ENCODE measurements at regions not wholly inside any gene's neighbourhood (a gene's known extent, or its start where the extent isn't known, plus 50 kb on each side); places are given as distances from the start of the nearest gene placed in this dataset.

- Histone ChIP-seq H4K5ac (ENCODE audit: insufficient read length, low read depth, low read length) (no peak overlapping the region), H2AFZ (ENCODE audit: low read length) (no peak overlapping the region), H4K8ac (replicated peaks; ENCODE audit: insufficient read length, low read depth, low read length) (no peak overlapping the region), H3K23me2 (ENCODE audit: insufficient read length, low read depth, low read length, poor library complexity, severe bottlenecking) (no peaks in the 10 kb centered on the region), H3K27ac (ENCODE audit: insufficient read length, low read depth, low read length) (no peak overlapping the region), H2BK12ac (ENCODE audit: insufficient read length, low read depth, low read length) (no peak overlapping the region), H2BK5ac (ENCODE audit: insufficient read length, low read length) (no peak overlapping the region), H2BK20ac (ENCODE audit: low read depth, low read length, poor library complexity, severe bottlenecking) (no peak overlapping the region), H3K18ac (ENCODE audit: insufficient read length, low read depth, low read length) (no peak overlapping the region), H4K20me1 (ENCODE audit: control insufficient read depth, insufficient read depth, insufficient read length) (no peaks in the 10 kb centered on the region), H3K4me2 (ENCODE audit: insufficient read depth, insufficient read length, low read length) (no peak overlapping the region), H3K79me1 (ENCODE audit: insufficient read depth, low read depth, low read length, poor library complexity, severe bottlenecking) (no peaks in the 10 kb centered on the region), H3K4me1 (ENCODE audit: insufficient read depth, low read length) (peaks cover 5% of the 10 kb centered on the region), H3T11ph (ENCODE audit: low read length) (no peak overlapping the region), H3K4ac (ENCODE audit: low read depth, low read length) (no peak overlapping the region), H2AK5ac (ENCODE audit: insufficient read length, low read length) (no peak overlapping the region), H3K56ac (ENCODE audit: insufficient read length, low read depth, low read length) (no peak overlapping the region), H2BK120ac (ENCODE audit: low read depth, low read length, poor library complexity, severe bottlenecking) (no peak overlapping the region), H3K27me3 (ENCODE audit: insufficient read depth, low read length) (no peaks in the 10 kb centered on the region), H3K9ac (ENCODE audit: extremely low read depth, insufficient read length, low read length) (no peak overlapping the region), H2BK15ac (ENCODE audit: low read depth, low read length) (no peak overlapping the region), H3K9me3 (ENCODE audit: control insufficient read depth, low read depth, low read length) (no peaks in the 10 kb centered on the region), H3K79me2 (ENCODE audit: insufficient read depth, low read length) (no peaks in the 10 kb centered on the region), H4K91ac (ENCODE audit: insufficient read length, low read depth, low read length) (no peak overlapping the region), H3K14ac (ENCODE audit: insufficient read depth, low read length) (no peak overlapping the region), H3K23ac (ENCODE audit: insufficient read length, low read depth, low read length) (no peak overlapping the region)
- H3K4me3 Mint-ChIP-seq = no peak overlapping the region
- TF ChIP-seq, protein P1, sequence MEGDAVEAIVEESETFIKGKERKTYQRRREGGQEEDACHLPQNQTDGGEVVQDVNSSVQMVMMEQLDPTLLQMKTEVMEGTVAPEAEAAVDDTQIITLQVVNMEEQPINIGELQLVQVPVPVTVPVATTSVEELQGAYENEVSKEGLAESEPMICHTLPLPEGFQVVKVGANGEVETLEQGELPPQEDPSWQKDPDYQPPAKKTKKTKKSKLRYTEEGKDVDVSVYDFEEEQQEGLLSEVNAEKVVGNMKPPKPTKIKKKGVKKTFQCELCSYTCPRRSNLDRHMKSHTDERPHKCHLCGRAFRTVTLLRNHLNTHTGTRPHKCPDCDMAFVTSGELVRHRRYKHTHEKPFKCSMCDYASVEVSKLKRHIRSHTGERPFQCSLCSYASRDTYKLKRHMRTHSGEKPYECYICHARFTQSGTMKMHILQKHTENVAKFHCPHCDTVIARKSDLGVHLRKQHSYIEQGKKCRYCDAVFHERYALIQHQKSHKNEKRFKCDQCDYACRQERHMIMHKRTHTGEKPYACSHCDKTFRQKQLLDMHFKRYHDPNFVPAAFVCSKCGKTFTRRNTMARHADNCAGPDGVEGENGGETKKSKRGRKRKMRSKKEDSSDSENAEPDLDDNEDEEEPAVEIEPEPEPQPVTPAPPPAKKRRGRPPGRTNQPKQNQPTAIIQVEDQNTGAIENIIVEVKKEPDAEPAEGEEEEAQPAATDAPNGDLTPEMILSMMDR (conservative IDR thresholded peaks at IDR 0.05) = no peak
- peaks cover under 1 to 9% of the 10 kb centered on the region in 2 experiments; a peak in 3 of 5 replicates for H3K9me3 Mint-ChIP-seq
- peaks cover 4 to 6% (median 4%) of the 10 kb centered on the region in 3 experiments; a peak in 6 of 7 replicates for H3K36me3 Mint-ChIP-seq (ENCODE audit: insufficient read depth in 1 of 3, low read depth in 3 of 3)
- no peaks in the 10 kb centered on the region for H3K27me3 Mint-ChIP-seq (ENCODE audit: low read depth)
- peak; percentile 56 for DNase-seq
- H3K4me1 Mint-ChIP-seq = peaks cover 30 to 43% of the 10 kb centered on the region in 2 experiments
- no CpG with 5 or more reads among the region's 4 CpGs for WGBS (ENCODE audit: extremely low coverage, insufficient read length, low lambda C conversion rate)
- H3K27ac Mint-ChIP-seq = peak overlapping the region in 1 of 3 experiments; percentile 57; a peak in 1 of 7 replicates
Measured at GRCh38 chr2:57696016-57696415, 350.6 kb upstream of the VRK2 start.

All from H9 (cell line).